Hepatocyte (in vitro differentiated cells): ENCODE measurements at regions not wholly inside any gene's neighbourhood (a gene's known extent, or its start where the extent isn't known, plus 50 kb on each side); places are given as distances from the start of the nearest gene placed in this dataset.

ENCODE experiments used
- DNase-seq: peaks from one replicate; pipeline ENCODE4 v3.0.0-alpha.2; 2016; ENCODE audit warnings: low spot score
- H2AFZ ChIP-seq: fragments of 200-600 bp; sonication (generic); 2 replicates; pipeline ENCODE4 v1.6.0; 2016; ENCODE audit warnings: antibody characterized with exemption, mild to moderate bottlenecking
- H3K27ac ChIP-seq: fragments of 200-600 bp; sonication (generic); 2 replicates; pipeline ENCODE4 v1.5.1; 2016; ENCODE audit warnings: mild to moderate bottlenecking
- H3K27me3 ChIP-seq: fragments of 200-600 bp; sonication (generic); 2 replicates; pipeline ENCODE4 v1.6.1; 2016
- H3K36me3 ChIP-seq: fragments of 200-600 bp; sonication (generic); replicated peaks from 2 replicates; pipeline ENCODE4 v1.5.1; 2016; ENCODE audit warnings: low read depth; ENCODE audit not compliant: insufficient read depth
- H3K4me1 ChIP-seq: fragments of 200-600 bp; sonication (generic); 2 replicates; pipeline ENCODE4 v1.5.1; 2016; ENCODE audit warnings: mild to moderate bottlenecking, moderate library complexity; ENCODE audit not compliant: insufficient read depth
- H3K4me2 ChIP-seq: fragments of 200-600 bp; sonication (generic); 2 replicates; pipeline ENCODE4 v1.6.0; 2016
- H3K4me3 ChIP-seq: fragments of 200-600 bp; sonication (generic); 2 replicates; pipeline ENCODE4 v1.5.1; 2016; ENCODE audit warnings: mild to moderate bottlenecking
- H3K79me2 ChIP-seq: fragments of 200-600 bp; sonication (generic); 2 replicates; pipeline ENCODE4 v1.6.0; 2017; ENCODE audit warnings: mild to moderate bottlenecking
- H3K9me2 ChIP-seq: fragments of 200-600 bp; sonication (generic); replicated peaks from 2 replicates; pipeline ENCODE4 v1.6.0; 2017; ENCODE audit warnings: mild to moderate bottlenecking; ENCODE audit not compliant: insufficient read depth
- H3K9me3 ChIP-seq: fragments of 200-600 bp; sonication (generic); 2 replicates; pipeline ENCODE4 v1.5.1; 2016; ENCODE audit warnings: low read depth, mild to moderate bottlenecking
- H4K20me1 ChIP-seq: fragments of 200-600 bp; sonication (generic); 2 replicates; pipeline ENCODE4 v1.6.0; 2016; ENCODE audit warnings: mild to moderate bottlenecking; ENCODE audit not compliant: insufficient read depth, poor library complexity, severe bottlenecking
- EZH2 ChIP-seq: fragments of 200-600 bp; sonication (generic); IDR thresholded peaks from 2 replicates; pipeline ENCODE4 v1.6.1; 2016; ENCODE audit warnings: antibody characterized with exemption, mild to moderate bottlenecking, borderline replicate concordance
- EZH2phosphoT487 ChIP-seq: fragments of 200-600 bp; sonication (generic); IDR thresholded peaks from one replicate; pipeline ENCODE4 v1.6.1; 2018; ENCODE audit warnings: antibody characterized with exemption, mild to moderate bottlenecking, low read depth, moderate library complexity; ENCODE audit not compliant: unreplicated experiment, severe bottlenecking
- WGBS: methylation state at CpG from one replicate; pipeline ENCODE4 v1.1.6; 2016; ENCODE audit warnings: low lambda C conversion rate; ENCODE audit errors: missing lambda C conversion rate; 5-methylcytosine and 5-hydroxymethylcytosine counted together
- TF ChIP-seq, protein P1 (sequence below): fragments of 200-600 bp; sonication (generic); IDR thresholded peaks from 2 replicates; pipeline ENCODE4 v1.5.1; 2016; ENCODE audit warnings: antibody characterized with exemption, mild to moderate bottlenecking; ENCODE audit not compliant: poor library complexity

DNA sequence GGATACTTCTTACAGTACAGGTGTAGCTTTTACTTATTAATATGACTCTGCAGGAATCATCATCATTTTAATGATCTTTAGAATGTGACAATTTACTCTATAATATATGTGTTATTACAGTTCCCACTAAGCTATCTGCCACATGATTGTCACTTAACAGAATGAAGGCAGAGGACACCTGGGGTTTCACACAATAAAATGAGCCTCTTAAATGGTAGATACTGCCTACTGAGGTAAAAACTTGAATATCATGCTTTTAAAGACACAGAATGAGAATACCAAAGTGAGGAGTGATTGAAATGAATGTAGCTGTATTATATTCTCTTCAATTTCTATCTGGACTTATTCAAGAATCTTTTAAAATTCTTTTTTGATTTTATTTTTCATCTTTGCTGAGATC lies 1255.3 kb upstream of the LRRN3 start:
- DNase-seq, result no peak
- Histone ChIP-seq H3K4me3 (no peak overlapping the region), H4K20me1 (no peaks in the 10 kb centered on the region), H3K9me2 (no peaks in the 10 kb centered on the region), H3K4me1 (no peaks in the 10 kb centered on the region), H3K27ac (no peak overlapping the region), H3K4me2 (no peak overlapping the region), H3K36me3 (no peaks in the 10 kb centered on the region), H2AFZ (no peak overlapping the region), H3K9me3 (no peaks in the 10 kb centered on the region), H3K27me3 (no peaks in the 10 kb centered on the region), H3K79me2 (no peaks in the 10 kb centered on the region)
- TF ChIP-seq EZH2 (no peak), EZH2phosphoT487 (no peak)
- TF ChIP-seq, protein P1, sequence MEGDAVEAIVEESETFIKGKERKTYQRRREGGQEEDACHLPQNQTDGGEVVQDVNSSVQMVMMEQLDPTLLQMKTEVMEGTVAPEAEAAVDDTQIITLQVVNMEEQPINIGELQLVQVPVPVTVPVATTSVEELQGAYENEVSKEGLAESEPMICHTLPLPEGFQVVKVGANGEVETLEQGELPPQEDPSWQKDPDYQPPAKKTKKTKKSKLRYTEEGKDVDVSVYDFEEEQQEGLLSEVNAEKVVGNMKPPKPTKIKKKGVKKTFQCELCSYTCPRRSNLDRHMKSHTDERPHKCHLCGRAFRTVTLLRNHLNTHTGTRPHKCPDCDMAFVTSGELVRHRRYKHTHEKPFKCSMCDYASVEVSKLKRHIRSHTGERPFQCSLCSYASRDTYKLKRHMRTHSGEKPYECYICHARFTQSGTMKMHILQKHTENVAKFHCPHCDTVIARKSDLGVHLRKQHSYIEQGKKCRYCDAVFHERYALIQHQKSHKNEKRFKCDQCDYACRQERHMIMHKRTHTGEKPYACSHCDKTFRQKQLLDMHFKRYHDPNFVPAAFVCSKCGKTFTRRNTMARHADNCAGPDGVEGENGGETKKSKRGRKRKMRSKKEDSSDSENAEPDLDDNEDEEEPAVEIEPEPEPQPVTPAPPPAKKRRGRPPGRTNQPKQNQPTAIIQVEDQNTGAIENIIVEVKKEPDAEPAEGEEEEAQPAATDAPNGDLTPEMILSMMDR, result no peak

DNA sequence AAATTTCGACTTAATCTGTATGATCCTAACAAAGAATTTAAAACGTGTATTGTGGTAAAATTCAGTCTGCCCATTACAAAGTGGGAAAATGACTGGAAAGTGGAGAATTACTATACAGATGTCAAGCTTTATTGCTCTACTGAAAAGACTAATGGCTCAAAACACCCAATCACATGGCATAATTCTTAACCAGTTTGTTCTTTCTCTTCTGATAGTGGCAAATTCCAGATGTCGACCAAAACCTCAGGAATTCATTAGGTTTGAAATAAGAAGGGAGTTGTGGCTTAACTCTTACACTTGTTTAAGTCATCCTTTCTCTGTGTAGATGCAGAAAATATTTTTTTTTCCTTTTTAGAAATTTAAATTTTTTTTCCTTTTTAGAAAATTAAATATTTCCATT lies 1254.9 kb upstream of the LRRN3 start:
- Histone ChIP-seq H3K27ac (no peak overlapping the region), H2AFZ (no peak overlapping the region)

DNA sequence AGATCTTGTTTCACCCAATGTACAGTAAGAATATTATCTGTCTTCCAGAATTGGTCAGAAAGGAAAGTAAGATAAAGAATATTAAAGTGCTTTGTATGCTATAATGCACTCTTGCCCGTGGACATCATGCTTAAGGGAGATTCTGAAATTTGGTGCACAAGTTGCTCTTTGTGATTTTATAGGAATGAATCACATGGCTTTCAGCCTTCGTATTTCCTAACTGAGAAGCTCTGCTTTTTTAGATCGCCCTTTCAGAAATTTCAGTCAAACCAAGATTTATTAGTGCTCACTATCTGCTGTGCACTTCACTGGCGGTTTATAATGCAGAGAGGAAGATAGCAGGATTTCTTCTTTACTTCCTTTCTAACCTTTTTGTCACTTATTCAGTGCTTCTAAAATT lies 1248.5 kb upstream of the LRRN3 start:
- no peaks in the 10 kb centered on the region for H3K79me2 ChIP-seq
- WGBS, result 64% methylated on average over 4 of the region's 4 CpGs
- no peaks in the 10 kb centered on the region for H3K36me3 ChIP-seq
- H3K27ac ChIP-seq, result no peak overlapping the region
- H3K9me3 ChIP-seq, result no peaks in the 10 kb centered on the region
- peaks cover 5% of the 10 kb centered on the region for H3K4me1 ChIP-seq
- no peak overlapping the region for H3K4me3 ChIP-seq
- H4K20me1 ChIP-seq, result no peaks in the 10 kb centered on the region
- no peak overlapping the region for H2AFZ ChIP-seq
- TF ChIP-seq, protein P1, result no peak
- no peak for TF ChIP-seq EZH2
- TF ChIP-seq EZH2phosphoT487, result no peak
- H3K27me3 ChIP-seq, result no peaks in the 10 kb centered on the region
- no peak overlapping the region for H3K4me2 ChIP-seq
- no peak for DNase-seq
- no peaks in the 10 kb centered on the region for H3K9me2 ChIP-seq

More for the DNA sequence above, 1254.9 kb upstream of the LRRN3 start:
- no peak for DNase-seq
- TF ChIP-seq EZH2 (no peak), EZH2phosphoT487 (no peak)
- TF ChIP-seq, protein P1, result no peak
- no peaks in the 10 kb centered on the region for H3K27me3 ChIP-seq
- no peak overlapping the region for H3K4me3 ChIP-seq
- no peak overlapping the region for H3K4me2 ChIP-seq
- no peaks in the 10 kb centered on the region for H3K9me3 ChIP-seq
- no peaks in the 10 kb centered on the region for H3K36me3 ChIP-seq
- H4K20me1 ChIP-seq, result no peaks in the 10 kb centered on the region
- H3K79me2 ChIP-seq, result no peaks in the 10 kb centered on the region
- 82% methylated on average over 3 of the region's 3 CpGs for WGBS
- H3K4me1 ChIP-seq, result no peaks in the 10 kb centered on the region
- no peaks in the 10 kb centered on the region for H3K9me2 ChIP-seq

DNA sequence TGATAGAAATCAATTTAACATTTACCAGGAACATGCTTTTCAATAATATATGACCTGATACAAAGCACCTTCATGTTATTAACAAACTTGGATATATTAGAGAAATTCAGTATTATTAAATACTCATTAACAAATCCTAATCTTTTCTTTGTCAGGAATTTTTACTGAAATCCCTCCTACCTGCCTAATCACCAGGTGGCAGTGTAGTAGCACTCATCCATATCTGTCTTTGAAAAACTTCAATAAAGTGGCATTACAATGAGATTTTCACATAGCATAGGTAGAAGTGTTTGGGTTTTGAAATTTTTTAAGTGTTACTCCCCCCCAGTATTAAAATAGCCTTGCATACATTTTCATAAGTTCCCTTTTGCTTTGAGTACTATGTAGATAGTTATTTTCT lies 1246.6 kb upstream of the LRRN3 start:
- Histone ChIP-seq H3K79me2 (no peaks in the 10 kb centered on the region), H3K4me2 (no peak overlapping the region), H3K36me3 (no peaks in the 10 kb centered on the region), H4K20me1 (no peaks in the 10 kb centered on the region), H3K9me3 (no peaks in the 10 kb centered on the region), H3K4me3 (no peak overlapping the region), H3K27ac (no peak overlapping the region), H2AFZ (no peak overlapping the region), H3K27me3 (no peaks in the 10 kb centered on the region), H3K9me2 (no peaks in the 10 kb centered on the region), H3K4me1 (peaks cover 5% of the 10 kb centered on the region)
- DNase-seq, result peak; percentile 20
- no peak for TF ChIP-seq EZH2
- TF ChIP-seq, protein P1, result peak; percentile 74
